GM18498 (cell line): ENCODE measurements at regions not wholly inside any gene's neighbourhood (a gene's known extent, or its start where the extent isn't known, plus 50 kb on each side); places are given as distances from the start of the nearest gene placed in this dataset.
A peak's percentile ranks its signal among the peaks of the same experiment; 100 is the strongest.
"Not testable (repeated sequence)": the region's sequence is repeated elsewhere in the genome, so short reads cannot be mapped to it uniquely, and the experiment has no call there.

Experiments used
- ATAC-seq: cut with Tn5 transposase; IDR thresholded peaks from one replicate; pipeline ENCODE4 v1.9.1; 2021; ENCODE audit warnings: mild to moderate bottlenecking, moderate library complexity; ENCODE audit not compliant: unreplicated experiment

DNA sequence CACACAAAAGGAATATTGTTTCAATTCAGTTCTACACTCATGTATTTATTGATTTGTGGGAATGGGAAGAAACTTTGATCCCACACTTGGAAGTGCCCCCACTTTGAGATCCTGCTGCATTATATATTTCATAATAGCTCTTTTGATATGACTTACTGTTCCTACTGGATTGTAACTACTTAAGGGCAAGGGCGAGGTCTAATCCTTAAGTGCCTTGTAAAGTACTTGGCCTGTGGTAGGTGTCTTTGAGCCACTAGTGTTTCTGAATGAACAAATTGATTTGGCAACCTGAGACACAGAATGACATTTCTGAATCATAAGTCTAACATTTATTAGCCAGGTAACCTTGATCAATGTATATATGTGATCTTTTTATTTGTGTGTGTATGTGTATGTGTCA is 767.2 kb downstream of the RAB28 start:
- ATAC-seq = no peak

DNA sequence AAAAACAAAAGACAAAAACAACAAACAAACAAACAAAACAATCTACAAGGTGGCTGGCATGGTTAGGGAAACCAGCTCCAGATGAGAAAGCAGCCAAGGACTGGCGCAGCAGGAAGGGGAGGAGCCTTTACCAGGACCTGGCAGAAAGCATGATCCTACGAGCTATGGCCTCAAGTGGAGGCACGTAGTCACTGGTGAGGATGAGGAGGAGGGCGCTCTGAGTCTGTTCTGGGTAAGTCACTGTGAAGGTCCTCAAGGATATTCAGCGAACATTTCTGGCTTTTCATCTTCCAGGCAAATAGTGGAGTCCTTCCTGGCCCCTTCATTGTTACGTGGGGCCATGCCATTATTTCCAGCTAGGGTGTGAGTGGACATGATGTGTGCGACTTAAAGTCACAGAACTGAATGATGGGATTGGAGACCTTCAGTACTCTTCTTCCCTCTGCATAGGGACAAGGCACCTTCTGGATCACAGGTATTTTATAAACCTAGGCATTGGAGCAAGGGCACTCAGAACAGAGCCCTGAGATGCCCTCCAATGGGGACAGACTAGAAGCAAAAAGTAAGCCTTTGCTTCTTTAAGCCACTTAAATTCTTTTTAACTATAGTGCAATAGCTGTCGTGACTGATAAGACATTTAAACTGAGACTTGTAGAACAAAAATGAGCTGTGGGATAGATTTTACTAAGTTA is 771.3 kb downstream of the RAB28 start:
- no peak for ATAC-seq

DNA sequence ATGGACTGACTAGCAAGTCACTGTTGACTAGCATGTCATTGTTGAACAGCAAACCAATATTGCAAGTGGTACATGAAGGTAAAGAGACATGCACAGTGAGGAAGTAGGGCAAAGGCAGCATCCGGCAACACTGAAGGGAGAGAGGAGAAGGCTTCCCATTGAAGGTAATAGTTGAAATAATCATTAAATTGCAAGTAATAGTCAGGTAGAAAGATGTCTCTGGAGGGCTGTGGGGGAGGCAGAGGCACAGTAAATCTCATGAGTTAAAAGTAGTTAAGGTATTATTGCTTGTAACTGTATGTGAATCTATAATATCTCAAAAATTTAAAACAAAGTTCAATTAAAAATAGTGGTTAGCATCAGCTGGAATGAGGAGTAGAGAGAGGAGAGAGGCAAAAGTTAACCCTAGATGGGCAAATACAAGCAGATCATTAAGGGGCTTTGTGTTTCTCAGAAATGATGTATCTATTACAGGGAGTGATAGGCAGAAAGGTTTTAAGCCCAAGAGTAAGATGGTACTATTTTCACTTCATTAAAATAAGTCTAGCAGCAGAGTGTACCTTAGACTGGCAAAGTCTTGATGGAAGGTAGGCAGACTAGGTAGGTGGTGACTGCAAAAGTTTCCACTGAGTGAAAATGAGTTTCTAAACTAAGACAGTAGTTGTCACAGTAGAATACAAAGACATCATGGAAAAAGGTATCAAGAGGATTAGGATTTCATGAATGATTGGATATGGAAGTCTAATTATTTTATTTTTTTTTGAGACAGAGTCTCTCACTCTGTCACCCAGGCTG is 776.6 kb downstream of the RAB28 start:
- ATAC-seq = no peak

GRCh38 chr4:12703036-12703435 is 781.1 kb downstream of the RAB28 start:
- ATAC-seq = no peak

- peak; percentile 72 for ATAC-seq
Observed at GRCh38 chr4:12701384-12701783, 782.8 kb downstream of the RAB28 start.

DNA sequence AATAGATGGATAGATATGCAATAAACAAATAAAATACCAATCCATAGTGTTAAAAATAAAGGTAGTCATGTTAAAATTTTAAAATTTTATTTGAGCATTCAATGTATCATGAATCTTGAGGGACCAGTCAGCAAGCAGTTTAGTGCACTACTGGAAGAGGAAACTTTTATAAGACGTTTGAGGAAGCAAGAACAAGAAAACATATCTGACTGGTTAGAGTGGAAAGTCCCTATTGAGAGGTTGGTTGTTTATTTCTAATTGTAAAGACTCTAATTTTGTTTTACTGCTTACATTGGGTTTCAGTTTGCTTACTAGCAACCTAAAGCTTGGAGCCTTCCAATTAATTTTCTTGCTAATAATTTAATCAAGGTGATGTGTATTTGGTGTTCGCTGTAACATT is 786.2 kb downstream of the RAB28 start:
- ATAC-seq = no peak

- no peak for ATAC-seq
Observed at GRCh38 chr4:12692815-12693214, 791.3 kb downstream of the RAB28 start.

DNA sequence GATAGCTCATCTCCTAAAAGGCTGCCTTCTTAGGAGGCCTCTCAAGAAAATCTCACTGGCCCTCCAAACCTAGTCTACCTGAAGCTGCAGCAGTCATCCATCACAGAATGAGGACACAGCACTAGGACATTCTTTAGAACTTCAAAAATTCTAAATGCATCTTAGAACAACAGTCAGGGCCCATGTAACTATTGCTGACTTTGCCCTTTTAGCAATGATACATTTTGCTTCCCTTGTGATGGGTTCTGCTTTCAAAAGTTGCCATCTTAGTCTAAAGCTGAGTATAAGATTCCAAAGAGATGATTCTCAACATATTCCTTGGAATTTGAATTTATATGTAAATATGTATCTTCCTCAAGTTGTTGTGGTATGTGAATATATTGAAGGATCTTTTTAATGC is 793.0 kb downstream of the RAB28 start:
- ATAC-seq = no peak

- no peak for ATAC-seq
Observed at GRCh38 chr4:12689457-12689856, 794.7 kb downstream of the RAB28 start.

- ATAC-seq = no peak
Observed at GRCh38 chr4:12679217-12679616, 804.9 kb downstream of the RAB28 start.

GRCh38 chr4:12674184-12674583 is 810.0 kb downstream of the RAB28 start:
- no peak for ATAC-seq

- ATAC-seq = no peak
Observed at GRCh38 chr4:12672303-12672702, 811.8 kb downstream of the RAB28 start.

DNA sequence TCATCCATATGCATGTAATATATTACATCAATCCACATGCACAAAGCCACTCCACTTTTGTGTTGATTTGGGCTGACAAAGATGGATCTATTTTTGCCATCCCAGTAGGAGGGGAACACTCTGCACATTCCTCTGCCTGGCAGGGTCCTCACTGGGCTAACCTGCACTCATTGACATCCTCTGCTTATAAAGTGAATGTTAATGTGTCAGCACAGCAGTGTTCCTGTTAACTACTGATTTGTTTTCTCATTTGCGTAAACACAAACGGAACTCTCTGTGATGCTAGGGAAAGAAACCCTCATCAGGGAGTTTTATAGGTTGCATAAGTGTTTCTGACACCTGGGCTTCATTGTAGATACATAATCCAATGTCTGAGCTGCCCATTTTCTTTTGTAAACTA is 826.0 kb downstream of the RAB28 start:
- ATAC-seq = no peak

DNA sequence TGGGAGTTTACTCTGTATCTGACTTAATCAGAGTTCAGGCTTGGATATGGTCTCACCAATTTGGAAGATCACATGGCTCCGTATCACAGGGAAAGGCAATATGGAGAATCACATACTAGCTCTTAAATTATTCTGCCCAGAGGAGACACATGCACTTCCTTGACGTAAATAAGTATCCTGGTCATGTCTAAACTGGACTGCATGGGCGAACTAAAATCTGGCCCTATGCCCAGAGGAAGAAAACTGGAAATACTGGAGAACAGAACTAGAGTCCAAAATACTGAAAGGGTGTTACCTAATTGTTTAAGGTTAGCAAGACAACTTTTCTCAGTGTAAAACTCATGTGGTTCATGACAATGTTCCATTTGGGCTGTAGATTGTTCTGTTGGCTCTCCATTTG is 832.3 kb downstream of the RAB28 start:
- ATAC-seq = no peak

GRCh38 chr4:12645732-12646131 is 838.4 kb downstream of the RAB28 start:
- ATAC-seq = no peak

- ATAC-seq = no peak
Observed at GRCh38 chr4:12644261-12644660, 839.9 kb downstream of the RAB28 start.

DNA sequence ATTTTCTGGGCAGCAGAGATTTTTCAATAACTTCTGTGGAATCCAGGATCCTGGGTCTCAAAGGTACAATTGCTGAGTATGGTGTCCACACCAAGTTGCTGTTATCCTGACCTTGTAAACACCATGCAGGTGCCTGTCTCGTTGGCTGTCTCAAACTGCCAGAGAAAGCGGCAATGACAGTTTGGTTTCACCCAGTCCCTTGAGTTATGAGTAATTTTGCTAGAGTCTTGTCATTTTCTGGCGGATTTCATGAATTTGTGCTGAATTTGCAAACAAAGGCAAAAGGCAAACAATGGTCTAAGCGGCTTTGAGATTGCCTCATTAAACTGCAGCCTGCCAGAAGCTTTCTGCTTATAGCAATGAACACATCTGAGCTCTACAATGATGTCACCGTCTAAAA is 847.9 kb downstream of the RAB28 start:
- ATAC-seq = no peak

DNA sequence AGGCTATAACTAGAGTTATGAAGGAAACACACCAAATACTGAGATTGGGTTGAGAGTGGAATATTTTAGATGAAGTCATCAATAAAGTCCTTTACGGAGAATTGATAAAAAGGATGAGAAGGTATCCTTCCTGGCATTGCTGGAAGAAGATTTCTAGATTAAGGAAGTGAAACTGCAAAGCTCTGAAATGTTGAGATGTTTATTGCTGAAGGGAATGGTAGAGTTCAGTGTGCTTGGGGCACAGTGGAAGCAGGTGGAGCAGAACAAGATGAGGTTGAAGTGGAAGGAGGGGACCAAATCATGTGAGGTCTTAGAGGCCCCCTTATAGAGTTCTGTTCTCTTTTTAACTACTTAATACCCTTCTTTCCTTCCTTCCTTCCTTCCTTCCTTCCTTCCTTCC is 848.5 kb downstream of the RAB28 start:
- no peak for ATAC-seq

DNA sequence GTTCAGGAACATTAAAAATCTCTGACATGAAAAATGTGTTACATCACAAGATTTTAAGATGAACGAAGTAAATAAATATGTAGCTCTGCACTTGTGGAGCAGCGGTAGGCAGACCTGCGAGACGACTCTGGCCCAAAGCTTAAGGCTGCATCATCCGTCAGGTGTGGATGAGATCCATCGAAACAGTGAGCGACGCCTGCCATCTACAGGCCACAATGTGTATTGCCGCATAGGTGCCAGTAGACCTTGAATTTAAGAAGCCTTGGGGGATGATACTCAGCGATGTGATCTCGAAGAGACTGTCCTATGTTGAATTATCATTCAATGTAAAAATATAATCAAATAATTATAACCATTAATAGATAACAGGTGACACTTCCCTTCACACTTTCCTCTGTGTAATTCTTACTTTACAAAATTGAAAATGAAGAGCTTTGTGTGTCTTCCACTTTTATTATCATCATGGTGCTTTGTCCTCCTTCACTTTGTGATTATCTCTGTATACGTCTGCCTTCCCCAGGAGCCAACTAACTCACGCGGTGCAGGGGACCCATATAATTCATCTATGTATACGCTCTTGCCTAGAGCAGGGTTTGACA is 851.0 kb downstream of the RAB28 start:
- peak; percentile 99 for ATAC-seq

DNA sequence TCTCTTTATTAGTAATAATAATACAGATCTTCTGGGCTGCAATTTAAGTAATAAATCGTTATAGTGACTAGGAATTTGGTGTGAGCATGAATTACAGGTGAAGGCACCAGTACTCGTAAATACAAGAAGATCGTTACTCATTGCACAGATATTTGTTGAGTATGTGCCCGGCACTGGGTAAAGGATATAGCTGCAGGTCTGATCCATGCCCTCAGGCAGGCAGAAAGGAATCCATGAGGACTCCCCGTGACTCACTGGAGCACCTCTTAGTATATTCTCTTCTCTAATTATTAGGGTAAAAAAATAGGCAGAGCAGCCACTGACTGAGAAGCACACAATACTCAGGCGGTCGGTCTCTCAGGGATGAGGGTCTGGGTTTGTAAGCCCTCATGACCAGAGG is 868.3 kb downstream of the RAB28 start:
- no peak for ATAC-seq

GRCh38 chr4:12612876-12613275 is 871.3 kb downstream of the RAB28 start:
- ATAC-seq = no peak

- not testable (repeated sequence) for ATAC-seq
Observed at GRCh38 chr4:12609212-12609875, 874.8 kb downstream of the RAB28 start.
